Spleen (tissue), 7 donors: ENCODE measurements at regions not wholly inside any gene's neighbourhood (a gene's known extent, or its start where the extent isn't known, plus 50 kb on each side); places are given as distances from the start of the nearest gene placed in this dataset.

ENCODE experiments used
- POLR2A ChIP-seq, 3 donors: fragments of 450-650 bp; IDR thresholded peaks; one replicate each; pipeline ENCODE4 v1.5.1; 2017; ENCODE audit warnings: antibody characterized with exemption in 3 of 3, mild to moderate bottlenecking in 1 of 3
- POLR2AphosphoS5 ChIP-seq, 3 donors: sonication (generic); formaldehyde crosslinking; IDR thresholded peaks; one replicate each; pipeline ENCODE4 v1.5.1; 2017; ENCODE audit warnings: antibody characterized with exemption in 3 of 3
- TF ChIP-seq, protein P1 (sequence below), 11 experiments: fragments of 200-600 bp in 7 of 11; fragments of 450-650 bp in 4 of 11; sonication (generic) in 4 of 11; IDR thresholded peaks in 8 of 11; conservative IDR thresholded peaks in 3 of 11; 1 replicate in 7 of 11; 2 replicates in 4 of 11; pipeline versions ENCODE4 v1.4.0 to v1.8.0; 2016 to 2021; ENCODE audit warnings: antibody characterized with exemption in 11 of 11, inconsistent platforms in 4 of 11, mild to moderate bottlenecking in 1 of 11
- donor health status: DM: no; HTN: no; CAD: no; lungs with moderate emphysema.
- donor health status: DM: no; HTN: no; CAD: no.
- donor health status: DM: no; HTN: no; CAD: no.

DNA sequence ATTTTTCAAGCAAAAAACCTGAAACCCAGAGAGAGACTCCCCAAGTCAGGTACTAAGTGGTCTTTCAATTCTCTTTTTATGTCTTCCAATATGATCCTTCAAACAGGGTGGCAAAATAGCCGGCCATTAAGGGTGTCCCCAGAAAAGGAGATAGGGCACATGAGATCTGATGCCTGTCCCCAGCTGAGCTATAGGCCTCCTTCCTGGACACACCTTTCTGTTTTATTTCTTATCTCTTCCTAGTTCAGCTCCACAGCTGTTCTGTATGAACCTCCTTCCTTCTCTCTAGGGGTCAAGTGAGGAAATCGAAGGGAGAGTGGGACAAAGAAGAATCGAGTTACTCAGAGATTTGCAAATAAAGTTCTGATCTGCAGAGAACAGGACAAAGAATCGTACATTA lies 112.4 kb upstream of the ATP1A1 start:
- TF ChIP-seq POLR2A (IDR thresholded peaks at IDR 0.05) (no peak), POLR2AphosphoS5 (IDR thresholded peaks at IDR 0.05) (no peak)
- TF ChIP-seq, protein P1, sequence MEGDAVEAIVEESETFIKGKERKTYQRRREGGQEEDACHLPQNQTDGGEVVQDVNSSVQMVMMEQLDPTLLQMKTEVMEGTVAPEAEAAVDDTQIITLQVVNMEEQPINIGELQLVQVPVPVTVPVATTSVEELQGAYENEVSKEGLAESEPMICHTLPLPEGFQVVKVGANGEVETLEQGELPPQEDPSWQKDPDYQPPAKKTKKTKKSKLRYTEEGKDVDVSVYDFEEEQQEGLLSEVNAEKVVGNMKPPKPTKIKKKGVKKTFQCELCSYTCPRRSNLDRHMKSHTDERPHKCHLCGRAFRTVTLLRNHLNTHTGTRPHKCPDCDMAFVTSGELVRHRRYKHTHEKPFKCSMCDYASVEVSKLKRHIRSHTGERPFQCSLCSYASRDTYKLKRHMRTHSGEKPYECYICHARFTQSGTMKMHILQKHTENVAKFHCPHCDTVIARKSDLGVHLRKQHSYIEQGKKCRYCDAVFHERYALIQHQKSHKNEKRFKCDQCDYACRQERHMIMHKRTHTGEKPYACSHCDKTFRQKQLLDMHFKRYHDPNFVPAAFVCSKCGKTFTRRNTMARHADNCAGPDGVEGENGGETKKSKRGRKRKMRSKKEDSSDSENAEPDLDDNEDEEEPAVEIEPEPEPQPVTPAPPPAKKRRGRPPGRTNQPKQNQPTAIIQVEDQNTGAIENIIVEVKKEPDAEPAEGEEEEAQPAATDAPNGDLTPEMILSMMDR (IDR thresholded peaks at IDR 0.05 in 8 of 11, conservative IDR thresholded peaks at IDR 0.05 in 3 of 11) = no peak
